Keratinocyte (primary cell): ENCODE measurements at regions not wholly inside any gene's neighbourhood (a gene's known extent, or its start where the extent isn't known, plus 50 kb on each side); places are given as distances from the start of the nearest gene placed in this dataset.

Source experiments
- DNase-seq: peaks from one replicate; pipeline ENCODE4 v3.0.0-alpha.2; 2011; ENCODE audit warnings: low read depth, missing footprints, low spot score
- FAIRE-seq: peaks from 2 replicates; lab custom pipeline; 2011; peaks lifted over from hg19 to GRCh38; lab: Jason Lieb, UNC
- H2AFZ ChIP-seq: 2 replicates; pipeline ENCODE4 v1.6.0; 2012; ENCODE audit warnings: low read length, control low read depth, inconsistent platforms; ENCODE audit not compliant: control insufficient read depth
- H3K27ac ChIP-seq: 2 replicates; pipeline ENCODE4 v1.5.1; 2011; ENCODE audit warnings: low read length; ENCODE audit not compliant: control insufficient read depth, insufficient read depth
- H3K27me3 ChIP-seq: 3 replicates; pipeline ENCODE4 v1.6.0; 2011; ENCODE audit warnings: low read length; ENCODE audit not compliant: control insufficient read depth, insufficient read depth; ENCODE audit errors: extremely low read depth
- H3K36me3 ChIP-seq, 2 experiments: 2 replicates in 1 of 2; 3 replicates in 1 of 2; pipeline ENCODE4 v1.5.1; 2011; ENCODE audit warnings: low read length in 2 of 2, mild to moderate bottlenecking in 1 of 2; ENCODE audit not compliant: control insufficient read depth in 2 of 2, insufficient read depth in 2 of 2; ENCODE audit errors: extremely low read depth in 1 of 2
- H3K4me1 ChIP-seq: 3 replicates; pipeline ENCODE4 v1.5.1; 2011; ENCODE audit warnings: low read length; ENCODE audit not compliant: control insufficient read depth, insufficient read depth; ENCODE audit errors: extremely low read depth
- H3K4me2 ChIP-seq: 3 replicates; pipeline ENCODE4 v1.6.0; 2011; ENCODE audit warnings: low read depth, low read length; ENCODE audit not compliant: control insufficient read depth, insufficient read depth; ENCODE audit errors: extremely low read depth
- H3K4me3 ChIP-seq, 3 experiments: fragments of 200-600 bp in 1 of 3; sonication (generic) in 1 of 3; 2 replicates in 2 of 3; 3 replicates in 1 of 3; pipeline ENCODE4 v1.5.1; 2011 to 2016; ENCODE audit warnings: low read length in 3 of 3, mild to moderate bottlenecking in 3 of 3, control low read depth in 2 of 3, inconsistent platforms in 1 of 3, low read depth in 1 of 3, mixed read lengths in 1 of 3, mixed run types in 1 of 3, moderate library complexity in 1 of 3; ENCODE audit not compliant: control insufficient read depth in 2 of 3, insufficient read depth in 2 of 3; ENCODE audit errors: extremely low read depth in 1 of 3
- H3K79me2 ChIP-seq: 2 replicates; pipeline ENCODE4 v1.6.0; 2012; ENCODE audit warnings: low read length; ENCODE audit not compliant: control insufficient read depth, insufficient read depth
- H3K9ac ChIP-seq: 3 replicates; pipeline ENCODE4 v1.6.0; 2011; ENCODE audit warnings: low read length; ENCODE audit not compliant: control insufficient read depth, insufficient read depth; ENCODE audit errors: extremely low read depth
- H3K9me1 ChIP-seq: 3 replicates; pipeline ENCODE4 v1.6.0; 2011; ENCODE audit warnings: low read length; ENCODE audit not compliant: control insufficient read depth, insufficient read depth; ENCODE audit errors: extremely low read depth
- H3K9me3 ChIP-seq: 2 replicates; pipeline ENCODE4 v1.5.1; 2012; ENCODE audit warnings: low read depth, low read length; ENCODE audit not compliant: control insufficient read depth
- H4K20me1 ChIP-seq: 3 replicates; pipeline ENCODE4 v1.6.0; 2011; ENCODE audit warnings: low read length; ENCODE audit not compliant: control insufficient read depth, insufficient read depth; ENCODE audit errors: extremely low read depth
- EZH2 ChIP-seq: IDR thresholded peaks from one replicate; pipeline ENCODE4 v1.6.1; 2012; ENCODE audit warnings: inconsistent platforms, mild to moderate bottlenecking, low read length, moderate library complexity
- dilution Hi-C: fragments of 300-500 bp; cut with MboI; formaldehyde crosslinking; loops from one replicate; pipeline ENCODE4 v1.7.0; 2020; ENCODE audit warnings: low sequenced_read_pairs; ENCODE audit not compliant: extremely low pct_ligation_motif_present
- TF ChIP-seq, protein P1 (sequence below), 3 experiments: IDR thresholded peaks in 1 of 3; conservative IDR thresholded peaks in 1 of 3; optimal IDR thresholded peaks in 1 of 3; 2 replicates in 2 of 3; 3 replicates in 1 of 3; pipeline versions ENCODE3 to v1.5.1; 2011; ENCODE audit warnings: low read length in 3 of 3, mild to moderate bottlenecking in 3 of 3, moderate library complexity in 2 of 3, control low read depth in 1 of 3, inconsistent platforms in 1 of 3; ENCODE audit not compliant: insufficient read depth in 2 of 3; ENCODE audit errors: extremely low read depth in 1 of 3

DNA sequence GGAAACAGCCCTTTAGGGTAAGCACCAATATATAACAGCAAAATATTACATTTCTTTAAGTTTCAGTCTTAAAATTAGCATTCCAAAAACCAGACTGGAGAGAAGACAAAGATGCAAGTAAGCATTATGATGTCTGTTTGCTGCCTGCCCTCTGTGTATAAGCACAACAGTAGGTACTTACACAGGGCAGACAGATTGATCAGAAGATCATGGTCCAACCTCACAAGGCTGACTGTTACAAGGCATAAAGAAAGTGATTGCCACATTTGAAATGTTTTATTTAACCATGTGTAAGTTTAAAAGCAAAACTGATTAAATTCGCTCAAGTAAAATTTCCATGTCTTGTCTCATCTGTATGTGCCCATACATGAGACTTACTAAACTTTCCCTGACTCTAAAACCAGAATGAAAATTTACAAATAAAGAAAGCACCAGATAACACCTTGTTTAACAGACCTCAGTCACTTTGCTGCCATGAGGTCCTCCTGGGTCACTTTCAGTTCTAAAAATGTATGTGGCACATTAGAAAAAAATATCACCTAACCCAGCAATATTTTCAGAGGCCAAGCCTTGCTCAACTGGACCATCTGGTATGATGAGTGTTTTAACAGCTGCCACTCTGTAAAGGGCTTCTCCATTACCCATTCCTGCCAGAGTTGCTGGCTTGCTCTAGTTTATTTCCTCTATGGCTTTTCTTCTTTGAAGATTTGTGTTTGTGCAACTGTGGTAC is 297.0 kb downstream of the RBM26 start:
- no peak overlapping the region for H3K27ac ChIP-seq
- H3K9ac ChIP-seq: no peak overlapping the region
- no peaks in the 10 kb centered on the region for H3K9me3 ChIP-seq
- H3K36me3 ChIP-seq: no peaks in the 10 kb centered on the region
- no peak for FAIRE-seq
- dilution Hi-C loops: no loop called here
- no peak for TF ChIP-seq EZH2
- TF ChIP-seq, protein P1, sequence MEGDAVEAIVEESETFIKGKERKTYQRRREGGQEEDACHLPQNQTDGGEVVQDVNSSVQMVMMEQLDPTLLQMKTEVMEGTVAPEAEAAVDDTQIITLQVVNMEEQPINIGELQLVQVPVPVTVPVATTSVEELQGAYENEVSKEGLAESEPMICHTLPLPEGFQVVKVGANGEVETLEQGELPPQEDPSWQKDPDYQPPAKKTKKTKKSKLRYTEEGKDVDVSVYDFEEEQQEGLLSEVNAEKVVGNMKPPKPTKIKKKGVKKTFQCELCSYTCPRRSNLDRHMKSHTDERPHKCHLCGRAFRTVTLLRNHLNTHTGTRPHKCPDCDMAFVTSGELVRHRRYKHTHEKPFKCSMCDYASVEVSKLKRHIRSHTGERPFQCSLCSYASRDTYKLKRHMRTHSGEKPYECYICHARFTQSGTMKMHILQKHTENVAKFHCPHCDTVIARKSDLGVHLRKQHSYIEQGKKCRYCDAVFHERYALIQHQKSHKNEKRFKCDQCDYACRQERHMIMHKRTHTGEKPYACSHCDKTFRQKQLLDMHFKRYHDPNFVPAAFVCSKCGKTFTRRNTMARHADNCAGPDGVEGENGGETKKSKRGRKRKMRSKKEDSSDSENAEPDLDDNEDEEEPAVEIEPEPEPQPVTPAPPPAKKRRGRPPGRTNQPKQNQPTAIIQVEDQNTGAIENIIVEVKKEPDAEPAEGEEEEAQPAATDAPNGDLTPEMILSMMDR (optimal IDR thresholded peaks at IDR 0.05 in 1 of 3, IDR thresholded peaks at IDR 0.05 in 1 of 3, conservative IDR thresholded peaks at IDR 0.05 in 1 of 3; ENCODE audit: extremely low read depth in 1 of 3, insufficient read depth in 2 of 3, low read length in 3 of 3): no peak
- H3K9me1 ChIP-seq: no peaks in the 10 kb centered on the region
- no peaks in the 10 kb centered on the region for H4K20me1 ChIP-seq
- DNase-seq: no peak
- no peak overlapping the region for H3K4me2 ChIP-seq
- H3K79me2 ChIP-seq: no peaks in the 10 kb centered on the region
- H3K27me3 ChIP-seq: no peaks in the 10 kb centered on the region
- no peak overlapping the region for H2AFZ ChIP-seq
- no peak overlapping the region for H3K4me3 ChIP-seq
- no peaks in the 10 kb centered on the region for H3K4me1 ChIP-seq

DNA sequence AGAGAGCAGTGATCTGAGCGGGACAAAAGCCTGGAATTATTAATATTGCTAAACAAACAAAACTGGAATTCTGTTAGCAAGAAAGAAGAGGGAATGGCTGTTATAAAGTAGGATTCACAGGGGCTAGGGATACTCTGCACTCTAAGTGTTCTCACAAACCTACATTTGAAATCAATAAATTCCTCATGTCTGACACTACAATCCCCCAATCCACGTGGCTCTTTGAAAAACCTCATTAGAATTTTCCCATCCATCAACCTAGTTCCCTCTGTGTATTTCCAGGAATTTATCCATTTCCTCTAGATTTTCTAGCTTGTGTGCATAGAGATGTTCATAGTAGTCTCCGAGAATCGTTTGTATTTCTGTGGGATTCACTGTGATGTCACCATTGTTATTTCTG is 307.5 kb downstream of the RBM26 start:
- Histone ChIP-seq H3K36me3 (no peaks in the 10 kb centered on the region), H4K20me1 (no peaks in the 10 kb centered on the region), H3K9me3 (no peaks in the 10 kb centered on the region), H2AFZ (no peak overlapping the region), H3K79me2 (no peaks in the 10 kb centered on the region), H3K4me3 (no peak overlapping the region), H3K4me2 (no peak overlapping the region), H3K9me1 (no peaks in the 10 kb centered on the region), H3K27ac (no peak overlapping the region), H3K27me3 (no peaks in the 10 kb centered on the region), H3K4me1 (no peaks in the 10 kb centered on the region), H3K9ac (no peak overlapping the region)
- DNase-seq (no peak), FAIRE-seq (no peak)
- TF ChIP-seq, protein P1 (optimal IDR thresholded peaks at IDR 0.05 in 1 of 3, IDR thresholded peaks at IDR 0.05 in 1 of 3, conservative IDR thresholded peaks at IDR 0.05 in 1 of 3; ENCODE audit: extremely low read depth in 1 of 3, insufficient read depth in 2 of 3, low read length in 3 of 3): no peak
- dilution Hi-C loops: no loop called here
